Endothelial cell of umbilical vein (primary cell): ENCODE measurements at regions not wholly inside any gene's neighbourhood (a gene's known extent, or its start where the extent isn't known, plus 50 kb on each side); places are given as distances from the start of the nearest gene placed in this dataset.

Experiments used
- BruUV-seq: library from RNA; stranded (reverse); fragments of 400-500 nt; replicated peaks from 2 replicates; lab custom pipeline; 2021; lab: Mats Ljungman, UMichigan
- CTCF ChIA-PET: fragments of 300-600, 350-600 bp; sonication (Branson Sonifier 250); formaldehyde crosslinking; loops from one replicate; lab custom pipeline; 2021; ENCODE audit warnings: antibody characterized with exemption, inconsistent platforms; lab: Charles Lee
- POLR2A ChIA-PET: fragments of 300-600, 350-600 bp; sonication (Branson Sonifier 250); formaldehyde crosslinking; loops from one replicate; lab custom pipeline; 2021; ENCODE audit warnings: antibody characterized with exemption, inconsistent platforms; lab: Charles Lee
- DNase-seq: peaks from one replicate; pipeline ENCODE4 v3.0.0-alpha.2; 2011; ENCODE audit warnings: low read depth, low spot score
- FAIRE-seq: peaks from 2 replicates; lab custom pipeline; 2011; peaks lifted over from hg19 to GRCh38; lab: Jason Lieb, UNC
- H2AFZ ChIP-seq: 2 replicates; pipeline ENCODE4 v1.6.0; 2012; ENCODE audit warnings: low read depth, low read length, control low read depth, inconsistent platforms
- H3K27ac ChIP-seq: 2 replicates; pipeline ENCODE4 v1.5.1; 2011; ENCODE audit warnings: low read depth, mild to moderate bottlenecking, control low read depth, low read length, moderate library complexity; ENCODE audit not compliant: insufficient read depth
- H3K27me3 ChIP-seq, 2 experiments: 2 replicates each; pipeline versions ENCODE4 v1.6.0 to v1.6.1; 2011; ENCODE audit warnings: low read length in 2 of 2, mixed read lengths in 1 of 2; ENCODE audit not compliant: control insufficient read depth in 2 of 2, insufficient read depth in 2 of 2
- H3K36me3 ChIP-seq, 2 experiments: 2 replicates in 1 of 2; 3 replicates in 1 of 2; pipeline ENCODE4 v1.5.1; 2011; ENCODE audit warnings: low read length in 2 of 2, mild to moderate bottlenecking in 1 of 2, moderate library complexity in 1 of 2; ENCODE audit not compliant: control insufficient read depth in 2 of 2, insufficient read depth in 2 of 2; ENCODE audit errors: extremely low read depth in 1 of 2
- H3K4me1 ChIP-seq: 3 replicates; pipeline ENCODE4 v1.5.1; 2011; ENCODE audit warnings: mild to moderate bottlenecking, low read length; ENCODE audit not compliant: control insufficient read depth, insufficient read depth; ENCODE audit errors: extremely low read depth
- H3K4me2 ChIP-seq: 2 replicates; pipeline ENCODE4 v1.6.1; 2011; ENCODE audit warnings: low read length, control low read depth, mixed read lengths; ENCODE audit not compliant: insufficient read depth
- H3K4me3 ChIP-seq, 3 experiments: fragments of 200-600 bp in 1 of 3; sonication (generic), shearing (Covaris generic) in 1 of 3; replicated peaks in 1 of 3; 2 replicates each; pipeline ENCODE4 v1.5.1; 2011 to 2016; ENCODE audit warnings: control low read depth in 3 of 3, low read length in 3 of 3, mild to moderate bottlenecking in 2 of 3, inconsistent platforms in 1 of 3, low read depth in 1 of 3, moderate library complexity in 1 of 3; ENCODE audit not compliant: insufficient read depth in 1 of 3
- H3K79me2 ChIP-seq: 2 replicates; pipeline ENCODE4 v1.6.0; 2012; ENCODE audit warnings: low read length, inconsistent platforms; ENCODE audit not compliant: control insufficient read depth, insufficient read depth
- H3K9ac ChIP-seq: replicated peaks from 2 replicates; pipeline ENCODE3; 2011; ENCODE audit warnings: low read length, control low read depth; ENCODE audit not compliant: insufficient read depth; ENCODE audit errors: extremely low read depth
- H3K9me1 ChIP-seq: replicated peaks from 3 replicates; pipeline ENCODE4 v1.6.0; 2011; ENCODE audit warnings: mild to moderate bottlenecking, low read length; ENCODE audit not compliant: control insufficient read depth, insufficient read depth; ENCODE audit errors: extremely low read depth
- H3K9me3 ChIP-seq: replicated peaks from 2 replicates; pipeline ENCODE4 v1.5.1; 2012; ENCODE audit warnings: low read length, inconsistent platforms; ENCODE audit not compliant: control insufficient read depth, insufficient read depth
- H4K20me1 ChIP-seq: replicated peaks from 2 replicates; pipeline ENCODE3; 2011; ENCODE audit warnings: mild to moderate bottlenecking, low read length; ENCODE audit not compliant: control insufficient read depth, insufficient read depth; ENCODE audit errors: extremely low read depth
- EZH2 ChIP-seq: IDR thresholded peaks from 2 replicates; pipeline ENCODE4 v1.6.1; 2012; ENCODE audit warnings: borderline replicate concordance, low read depth, mild to moderate bottlenecking, moderate library complexity, low read length, inconsistent platforms; ENCODE audit not compliant: severe bottlenecking
- FOS ChIP-seq: IDR thresholded peaks from 2 replicates; pipeline ENCODE4 v1.6.1; 2011; ENCODE audit warnings: mild to moderate bottlenecking, low read length, moderate library complexity, borderline replicate concordance; ENCODE audit not compliant: insufficient read depth
- GATA2 ChIP-seq: IDR thresholded peaks from 2 replicates; pipeline ENCODE4 v1.7.0; 2011; ENCODE audit warnings: low read depth, mild to moderate bottlenecking, moderate library complexity, mixed read lengths, low read length; ENCODE audit not compliant: insufficient read length, insufficient read depth
- JUN ChIP-seq: IDR thresholded peaks from 2 replicates; pipeline ENCODE4 v1.6.1; 2011; ENCODE audit warnings: borderline replicate concordance, low read depth; ENCODE audit not compliant: insufficient read length, insufficient read depth
- MYC ChIP-seq: IDR thresholded peaks from one replicate; pipeline ENCODE4 v1.6.1; 2011; ENCODE audit warnings: mild to moderate bottlenecking, low read depth, low read length
- POLR2A ChIP-seq: IDR thresholded peaks from 2 replicates; pipeline ENCODE4 v1.6.1; 2012; ENCODE audit warnings: low read depth, mild to moderate bottlenecking, control low read depth, low read length
- POLR2AphosphoS5 ChIP-seq: IDR thresholded peaks from 2 replicates; pipeline ENCODE4 v1.6.1; 2012; ENCODE audit warnings: low read depth, mild to moderate bottlenecking, control low read depth, low read length, moderate library complexity; ENCODE audit not compliant: insufficient read depth
- dilution Hi-C: fragments of 300-500 bp; cut with MboI; formaldehyde crosslinking; loops from one replicate; pipeline ENCODE4 v1.15.0; 2019; ENCODE audit warnings: low sequenced_read_pairs; ENCODE audit not compliant: extremely low pct_ligation_motif_present
- intact Hi-C: fragments of 100-400 bp; cut with micrococcal nuclease; formaldehyde crosslinking; loops from one replicate; pipeline ENCODE4 v1.10.0; 2022
- TF ChIP-seq, protein P1 (sequence below), 2 donors: IDR thresholded peaks; 1 replicate in 1 of 2; 2 replicates in 1 of 2; pipeline ENCODE4 v1.5.1; 2011; ENCODE audit warnings: low read length in 2 of 2, mild to moderate bottlenecking in 2 of 2, moderate library complexity in 2 of 2, control low read depth in 1 of 2, inconsistent platforms in 1 of 2, low read depth in 1 of 2; ENCODE audit not compliant: insufficient read depth in 1 of 2; ENCODE audit errors: extremely low read depth in 1 of 2
- TF ChIP-seq, protein P2 (sequence below): IDR thresholded peaks from 2 replicates; pipeline ENCODE4 v1.6.1; 2011; ENCODE audit not compliant: insufficient read depth, insufficient read length

DNA sequence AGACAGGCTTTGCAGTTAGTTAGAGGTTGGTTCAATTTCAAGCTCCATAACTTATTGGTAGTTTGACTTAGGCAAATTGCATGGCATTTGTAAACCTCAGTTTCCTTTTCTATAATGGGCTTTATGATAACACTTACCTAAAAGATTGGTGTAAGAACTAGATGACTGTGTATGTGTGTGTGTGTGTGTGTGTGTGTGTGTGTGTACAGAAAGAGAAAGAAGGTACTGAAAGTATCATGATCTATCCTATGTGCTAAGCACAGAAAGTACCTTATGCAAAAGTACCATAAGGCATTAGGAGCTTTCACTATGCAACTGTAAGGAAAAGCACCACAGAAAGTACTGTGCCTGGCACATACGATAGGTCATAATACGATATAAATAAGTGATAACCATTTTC lies 304.3 kb upstream of the KITLG start:
- no TSS peak for BruUV-seq
- POLR2A ChIA-PET, result interaction anchor here (0.7 kb wide), 1 partner anchor 702 kb away, joined by 3 read pairs; no protein-coding TSS in a partner anchor

More for the DNA sequence above, 304.3 kb upstream of the KITLG start:
- Histone ChIP-seq H2AFZ (no peak overlapping the region), H3K9me1 (no peaks in the 10 kb centered on the region), H3K79me2 (no peaks in the 10 kb centered on the region), H4K20me1 (no peaks in the 10 kb centered on the region), H3K27ac (no peak overlapping the region), H3K27me3 (no peaks in the 10 kb centered on the region), H3K9ac (no peak overlapping the region), H3K4me1 (no peaks in the 10 kb centered on the region), H3K9me3 (no peaks in the 10 kb centered on the region), H3K4me3 (no peak overlapping the region), H3K4me2 (no peak overlapping the region), H3K36me3 (no peaks in the 10 kb centered on the region)
- intact Hi-C loops, result no loop called here
- FAIRE-seq (no peak), DNase-seq (no peak)
- dilution Hi-C loops, result no loop called here
- CTCF ChIA-PET, result no interaction called here
- TF ChIP-seq, protein P1, sequence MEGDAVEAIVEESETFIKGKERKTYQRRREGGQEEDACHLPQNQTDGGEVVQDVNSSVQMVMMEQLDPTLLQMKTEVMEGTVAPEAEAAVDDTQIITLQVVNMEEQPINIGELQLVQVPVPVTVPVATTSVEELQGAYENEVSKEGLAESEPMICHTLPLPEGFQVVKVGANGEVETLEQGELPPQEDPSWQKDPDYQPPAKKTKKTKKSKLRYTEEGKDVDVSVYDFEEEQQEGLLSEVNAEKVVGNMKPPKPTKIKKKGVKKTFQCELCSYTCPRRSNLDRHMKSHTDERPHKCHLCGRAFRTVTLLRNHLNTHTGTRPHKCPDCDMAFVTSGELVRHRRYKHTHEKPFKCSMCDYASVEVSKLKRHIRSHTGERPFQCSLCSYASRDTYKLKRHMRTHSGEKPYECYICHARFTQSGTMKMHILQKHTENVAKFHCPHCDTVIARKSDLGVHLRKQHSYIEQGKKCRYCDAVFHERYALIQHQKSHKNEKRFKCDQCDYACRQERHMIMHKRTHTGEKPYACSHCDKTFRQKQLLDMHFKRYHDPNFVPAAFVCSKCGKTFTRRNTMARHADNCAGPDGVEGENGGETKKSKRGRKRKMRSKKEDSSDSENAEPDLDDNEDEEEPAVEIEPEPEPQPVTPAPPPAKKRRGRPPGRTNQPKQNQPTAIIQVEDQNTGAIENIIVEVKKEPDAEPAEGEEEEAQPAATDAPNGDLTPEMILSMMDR (IDR thresholded peaks at IDR 0.05; ENCODE audit: extremely low read depth in 1 of 2, insufficient read depth in 1 of 2, low read depth in 1 of 2, low read length in 2 of 2), result no peak
- TF ChIP-seq MYC (no peak), FOS (no peak), POLR2A (no peak), EZH2 (no peak), JUN (no peak), POLR2AphosphoS5 (no peak), GATA2 (no peak)
- TF ChIP-seq, protein P2, sequence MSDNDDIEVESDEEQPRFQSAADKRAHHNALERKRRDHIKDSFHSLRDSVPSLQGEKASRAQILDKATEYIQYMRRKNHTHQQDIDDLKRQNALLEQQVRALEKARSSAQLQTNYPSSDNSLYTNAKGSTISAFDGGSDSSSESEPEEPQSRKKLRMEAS, result no peak
